H9 (cell line): ENCODE measurements at regions not wholly inside any gene's neighbourhood (a gene's known extent, or its start where the extent isn't known, plus 50 kb on each side); places are given as distances from the start of the nearest gene placed in this dataset.

Source experiments
- DNase-seq: peaks from one replicate; pipeline ENCODE4 v3.0.0-alpha.2; 2017
- H2AFZ ChIP-seq: one replicate; pipeline ENCODE4 v1.6.1; 2013; ENCODE audit warnings: mild to moderate bottlenecking, low read length, control low read depth, moderate library complexity
- H2AK5ac ChIP-seq: 2 replicates; pipeline ENCODE4 v1.6.1; 2013; ENCODE audit warnings: low read length, control low read depth, mixed read lengths; ENCODE audit not compliant: insufficient read length
- H2BK120ac ChIP-seq: one replicate; pipeline ENCODE4 v1.6.1; 2013; ENCODE audit warnings: low read depth, mild to moderate bottlenecking, low read length, control low read depth, inconsistent platforms; ENCODE audit not compliant: poor library complexity, severe bottlenecking
- H2BK12ac ChIP-seq: 2 replicates; pipeline ENCODE4 v1.6.1; 2013; ENCODE audit warnings: low read length, control low read depth, mixed read lengths, low read depth; ENCODE audit not compliant: insufficient read length
- H2BK15ac ChIP-seq: 2 replicates; pipeline ENCODE4 v1.6.1; 2013; ENCODE audit warnings: low read depth, low read length, control low read depth
- H2BK20ac ChIP-seq: one replicate; pipeline ENCODE4 v1.6.1; 2013; ENCODE audit warnings: low read depth, mild to moderate bottlenecking, low read length, control low read depth, inconsistent platforms; ENCODE audit not compliant: poor library complexity, severe bottlenecking
- H2BK5ac ChIP-seq: 2 replicates; pipeline ENCODE4 v1.6.1; 2013; ENCODE audit warnings: low read length, control low read depth, mixed read lengths; ENCODE audit not compliant: insufficient read length
- H3K14ac ChIP-seq: 2 replicates; pipeline ENCODE4 v1.6.1; 2013; ENCODE audit warnings: low read length, control low read depth; ENCODE audit not compliant: insufficient read depth
- H3K18ac ChIP-seq: 2 replicates; pipeline ENCODE4 v1.6.1; 2013; ENCODE audit warnings: low read depth, mild to moderate bottlenecking, mixed read lengths, low read length, control low read depth; ENCODE audit not compliant: insufficient read length
- H3K23ac ChIP-seq: 2 replicates; pipeline ENCODE4 v1.6.1; 2013; ENCODE audit warnings: low read length, control low read depth, mixed read lengths, low read depth; ENCODE audit not compliant: insufficient read length
- H3K23me2 ChIP-seq: 2 replicates; pipeline ENCODE4 v1.6.1; 2013; ENCODE audit warnings: low read depth, mild to moderate bottlenecking, mixed read lengths, low read length, control low read depth; ENCODE audit not compliant: insufficient read length, poor library complexity, severe bottlenecking
- H3K27ac ChIP-seq: 2 replicates; pipeline ENCODE4 v1.5.1; 2013; ENCODE audit warnings: low read length, control low read depth, mixed read lengths, low read depth; ENCODE audit not compliant: insufficient read length
- H3K27me3 ChIP-seq: 2 replicates; pipeline ENCODE4 v1.6.1; 2013; ENCODE audit warnings: low read length, control low read depth, inconsistent platforms; ENCODE audit not compliant: insufficient read depth
- H3K4ac ChIP-seq: 2 replicates; pipeline ENCODE4 v1.6.1; 2013; ENCODE audit warnings: low read depth, mild to moderate bottlenecking, control low read depth, inconsistent platforms, low read length, moderate library complexity
- H3K4me1 ChIP-seq: 2 replicates; pipeline ENCODE4 v1.6.1; 2013; ENCODE audit warnings: low read length, control low read depth, inconsistent platforms; ENCODE audit not compliant: insufficient read depth
- H3K4me2 ChIP-seq: 2 replicates; pipeline ENCODE4 v1.6.1; 2013; ENCODE audit warnings: low read length, control low read depth, mixed read lengths; ENCODE audit not compliant: insufficient read length, insufficient read depth
- H3K56ac ChIP-seq: 2 replicates; pipeline ENCODE4 v1.6.1; 2013; ENCODE audit warnings: low read depth, mild to moderate bottlenecking, mixed read lengths, low read length, control low read depth; ENCODE audit not compliant: insufficient read length
- H3K79me1 ChIP-seq: 2 replicates; pipeline ENCODE4 v1.6.1; 2013; ENCODE audit warnings: low read depth, mild to moderate bottlenecking, moderate library complexity, low read length, control low read depth, inconsistent platforms; ENCODE audit not compliant: insufficient read depth, poor library complexity, severe bottlenecking
- H3K79me2 ChIP-seq: 2 replicates; pipeline ENCODE4 v1.6.1; 2013; ENCODE audit warnings: low read length, control low read depth, inconsistent platforms; ENCODE audit not compliant: insufficient read depth
- H3K9ac ChIP-seq: 2 replicates; pipeline ENCODE4 v1.6.1; 2013; ENCODE audit warnings: low read length, control low read depth, mixed read lengths; ENCODE audit not compliant: insufficient read length; ENCODE audit errors: extremely low read depth
- H3K9me3 ChIP-seq: one replicate; pipeline ENCODE4 v1.6.1; 2013; ENCODE audit warnings: low read depth, low read length, inconsistent platforms; ENCODE audit not compliant: control insufficient read depth
- H3T11ph ChIP-seq: one replicate; pipeline ENCODE4 v1.6.1; 2013; ENCODE audit warnings: mild to moderate bottlenecking, low read length, control low read depth, inconsistent platforms
- H4K20me1 ChIP-seq: one replicate; pipeline ENCODE4 v1.6.1; 2013; ENCODE audit not compliant: control insufficient read depth, insufficient read length, insufficient read depth
- H4K5ac ChIP-seq: 2 replicates; pipeline ENCODE4 v1.6.1; 2013; ENCODE audit warnings: low read depth, mild to moderate bottlenecking, mixed read lengths, low read length, control low read depth; ENCODE audit not compliant: insufficient read length
- H4K8ac ChIP-seq: replicated peaks from 2 replicates; pipeline ENCODE4 v1.6.1; 2013; ENCODE audit warnings: low read length, control low read depth, mixed read lengths, low read depth; ENCODE audit not compliant: insufficient read length
- H4K91ac ChIP-seq: 2 replicates; pipeline ENCODE4 v1.6.1; 2013; ENCODE audit warnings: low read depth, mild to moderate bottlenecking, moderate library complexity, mixed read lengths, low read length, control low read depth; ENCODE audit not compliant: insufficient read length
- H3K27ac Mint-ChIP-seq, 3 experiments: 2 replicates in 2 of 3; 3 replicates in 1 of 3; pipeline ENCODE4 v1.8.0; 2020 to 2021; ENCODE audit warnings: mixed read lengths in 3 of 3, mild to moderate bottlenecking in 1 of 3, moderate library complexity in 1 of 3
- H3K27me3 Mint-ChIP-seq: 2 replicates; pipeline ENCODE4 v1.8.0; 2021; ENCODE audit warnings: low read depth, mild to moderate bottlenecking, moderate library complexity, mixed read lengths
- H3K36me3 Mint-ChIP-seq, 3 experiments: 2 replicates in 2 of 3; 3 replicates in 1 of 3; pipeline ENCODE4 v1.8.0; 2020 to 2021; ENCODE audit warnings: low read depth in 3 of 3, mixed read lengths in 3 of 3; ENCODE audit not compliant: insufficient read depth in 1 of 3
- H3K4me1 Mint-ChIP-seq, 2 experiments: 2 replicates each; pipeline ENCODE4 v1.8.0; 2020; ENCODE audit warnings: mixed read lengths in 2 of 2
- H3K4me3 Mint-ChIP-seq, 2 experiments: 2 replicates in 1 of 2; 3 replicates in 1 of 2; pipeline ENCODE4 v1.8.0; 2020 to 2021; ENCODE audit warnings: mild to moderate bottlenecking in 2 of 2, mixed read lengths in 2 of 2, moderate library complexity in 1 of 2
- H3K9me3 Mint-ChIP-seq, 2 experiments: 2 replicates in 1 of 2; 3 replicates in 1 of 2; pipeline ENCODE4 v1.8.0; 2020; ENCODE audit warnings: mild to moderate bottlenecking in 2 of 2, mixed read lengths in 2 of 2, moderate library complexity in 1 of 2
- CTCF ChIP-seq: fragments of 200-600 bp; sonication (generic); conservative IDR thresholded peaks from 3 replicates; pipeline ENCODE4 v1.8.0; 2021; ENCODE audit warnings: antibody characterized with exemption, mild to moderate bottlenecking
- WGBS: extraction: QIAGEN DNeasy Blood & Tissue Kit; methylation state at CpG from one replicate; pipeline ENCODE4 v1.1.7; 2013; ENCODE audit warnings: missing lambda C conversion rate, low lambda C conversion rate, mixed read lengths; ENCODE audit not compliant: insufficient read length; ENCODE audit errors: extremely low coverage; 5-methylcytosine and 5-hydroxymethylcytosine counted together

- no peaks in the 10 kb centered on the region for H3K79me2 ChIP-seq
- no peaks in the 10 kb centered on the region for H3K23me2 ChIP-seq
- Mint-ChIP-seq H3K36me3 (no peaks in the 10 kb centered on the region), H3K27me3 (no peaks in the 10 kb centered on the region), H3K9me3 (no peaks in the 10 kb centered on the region), H3K27ac (no peak overlapping the region; a peak in 1 of 7 replicates), H3K4me1 (peaks cover 0 to 4% of the 10 kb centered on the region in 2 experiments; a peak in 2 of 4 replicates), H3K4me3 (no peak overlapping the region)
- H4K91ac ChIP-seq: no peak overlapping the region
- no peaks in the 10 kb centered on the region for H4K20me1 ChIP-seq
- H3K4me1 ChIP-seq: no peaks in the 10 kb centered on the region
- no peak overlapping the region for H2BK5ac ChIP-seq
- no peak overlapping the region for H3K4me2 ChIP-seq
- H3K27ac ChIP-seq: no peak overlapping the region
- H2BK120ac ChIP-seq: no peak overlapping the region
- H3K9ac ChIP-seq: no peak overlapping the region
- H3K27me3 ChIP-seq: no peaks in the 10 kb centered on the region
- H2BK15ac ChIP-seq: no peak overlapping the region
- H3K14ac ChIP-seq: no peak overlapping the region
- no peak overlapping the region for H3K18ac ChIP-seq
- no peak overlapping the region for H3K56ac ChIP-seq
- no peak overlapping the region for H2BK20ac ChIP-seq
- no peaks in the 10 kb centered on the region for H3K79me1 ChIP-seq
- no peak overlapping the region for H2BK12ac ChIP-seq
- H2AK5ac ChIP-seq: no peak overlapping the region
- H3K9me3 ChIP-seq: no peaks in the 10 kb centered on the region
- no peak overlapping the region for H3T11ph ChIP-seq
- WGBS: no CpG with 5 or more reads among the region's 4 CpGs
- no peak for TF ChIP-seq CTCF
- no peak overlapping the region for H3K23ac ChIP-seq
- no peak for DNase-seq
- no peak overlapping the region for H2AFZ ChIP-seq
- H4K8ac ChIP-seq: no peak overlapping the region
- H3K4ac ChIP-seq: no peak overlapping the region
- no peak overlapping the region for H4K5ac ChIP-seq
Measured at GRCh38 chr2:21727101-21727500, 603.3 kb downstream of the TDRD15 start.
